ENCODE measurements at regions not wholly inside any gene's neighbourhood (a gene's known extent, or its start where the extent isn't known, plus 50 kb on each side); places are given as distances from the start of the nearest gene placed in this dataset.

- no peak for TF ChIP-seq CTCF (conservative IDR thresholded peaks at IDR 0.05; ENCODE audit: low read depth, low read length)
Measured at GRCh38 chr4:41358647-41359421, 102.1 kb downstream of the UCHL1 start.

GRCh38 chr4:41359422-41359775 is 102.7 kb downstream of the UCHL1 start:
- TF ChIP-seq CTCF (conservative IDR thresholded peaks at IDR 0.05; ENCODE audit: low read depth, low read length), result no peak
- no peak overlapping the region for H3K4me3 ChIP-seq (ENCODE audit: low read depth, low read length)
- no peak for DNase-seq (ENCODE audit: low read depth)

More at GRCh38 chr4:41358647-41359421, 102.1 kb downstream of the UCHL1 start:
- no peak for DNase-seq (ENCODE audit: low read depth)
- no peak overlapping the region for H3K4me3 ChIP-seq (ENCODE audit: low read depth, low read length)

- peak overlapping the region; percentile 59 for H3K4me3 ChIP-seq (ENCODE audit: low read depth, low read length)
- DNase-seq (ENCODE audit: low read depth), result no peak
- TF ChIP-seq CTCF (conservative IDR thresholded peaks at IDR 0.05; ENCODE audit: low read depth, low read length), result no peak
Measured at GRCh38 chr4:41359836-41360213, 103.1 kb downstream of the UCHL1 start.

GRCh38 chr4:41360214-41360920 is 103.6 kb downstream of the UCHL1 start:
- peak overlapping the region; percentile 59 for H3K4me3 ChIP-seq (ENCODE audit: low read depth, low read length)
- no peak for TF ChIP-seq CTCF (conservative IDR thresholded peaks at IDR 0.05; ENCODE audit: low read depth, low read length)
- DNase-seq (ENCODE audit: low read depth), result peak; percentile 25

- H3K4me3 ChIP-seq (ENCODE audit: low read depth, low read length), result peak overlapping the region; percentile 59
- DNase-seq (ENCODE audit: low read depth), result peak; percentile 32
- no peak for TF ChIP-seq CTCF (conservative IDR thresholded peaks at IDR 0.05; ENCODE audit: low read depth, low read length)
Measured at GRCh38 chr4:41360921-41361793, 104.4 kb downstream of the UCHL1 start.

GRCh38 chr4:41361794-41362526 is 105.2 kb downstream of the UCHL1 start:
- H3K4me3 ChIP-seq (ENCODE audit: low read depth, low read length), result no peak overlapping the region
- no peak for TF ChIP-seq CTCF (conservative IDR thresholded peaks at IDR 0.05; ENCODE audit: low read depth, low read length)
- no peak for DNase-seq (ENCODE audit: low read depth)
